Cardiac fibroblast (primary cell): ENCODE measurements at regions not wholly inside any gene's neighbourhood (a gene's known extent, or its start where the extent isn't known, plus 50 kb on each side); places are given as distances from the start of the nearest gene placed in this dataset.

Source experiments
- DNase-seq, 2 donors: peaks; one replicate each; pipeline versions ENCODE4 v3.0.0 to v3.0.0-alpha.2; 2010; ENCODE audit warnings: low read depth in 2 of 2
- H3K4me3 ChIP-seq, 2 donors: replicated peaks in 1 of 2; 1 replicate in 1 of 2; 2 replicates in 1 of 2; pipeline ENCODE4 v1.5.1; 2011; ENCODE audit warnings: low read depth in 2 of 2, low read length in 2 of 2, mild to moderate bottlenecking in 2 of 2, moderate library complexity in 1 of 2
- CTCF ChIP-seq: IDR thresholded peaks from one replicate; pipeline ENCODE4 v1.5.1; 2011; ENCODE audit warnings: low read depth, mild to moderate bottlenecking, low read length, inconsistent platforms

- no peak overlapping the region for H3K4me3 ChIP-seq
- no peak for DNase-seq
- TF ChIP-seq CTCF = no peak
Observed at GRCh38 chr2:136362676-136363390, 244.9 kb upstream of the CXCR4 start.

GRCh38 chr2:136361521-136361920, 243.6 kb upstream of the CXCR4 start:
- no peak overlapping the region for H3K4me3 ChIP-seq
- TF ChIP-seq CTCF = no peak
- no peak for DNase-seq

GRCh38 chr2:136360790-136361189, 242.8 kb upstream of the CXCR4 start:
- TF ChIP-seq CTCF = no peak
- no peak overlapping the region for H3K4me3 ChIP-seq
- no peak for DNase-seq

- DNase-seq = no peak
- no peak overlapping the region for H3K4me3 ChIP-seq
- no peak for TF ChIP-seq CTCF
Observed at GRCh38 chr2:136359121-136359965, 241.4 kb upstream of the CXCR4 start.

GRCh38 chr2:136358576-136358975, 240.6 kb upstream of the CXCR4 start:
- no peak for TF ChIP-seq CTCF
- H3K4me3 ChIP-seq = no peak overlapping the region
- DNase-seq = no peak

GRCh38 chr2:136357007-136357380, 239.0 kb upstream of the CXCR4 start:
- TF ChIP-seq CTCF = no peak
- no peak for DNase-seq

More at GRCh38 chr2:136357007-136357380, 239.0 kb upstream of the CXCR4 start:
- H3K4me3 ChIP-seq = no peak overlapping the region
